AG04450 (cell line): ENCODE measurements at regions not wholly inside any gene's neighbourhood (a gene's known extent, or its start where the extent isn't known, plus 50 kb on each side); places are given as distances from the start of the nearest gene placed in this dataset.

Experiments
- CTCF ChIA-PET: fragments of 300-600, 350-600 bp; formaldehyde crosslinking; extraction: SDS; loops from one replicate; lab custom pipeline; 2022; ENCODE audit warnings: antibody characterized with exemption, inconsistent platforms; lab: Charles Lee
- POLR2A ChIA-PET: fragments of 350-600 bp; formaldehyde crosslinking; extraction: SDS; loops from one replicate; lab custom pipeline; 2021; ENCODE audit warnings: antibody characterized with exemption, inconsistent platforms; lab: Yijun Ruan, JAX
- DNase-seq: peaks from one replicate; pipeline ENCODE4 v3.0.0-alpha.2; 2011; ENCODE audit warnings: low read depth, low spot score
- H3K27ac ChIP-seq: one replicate; pipeline ENCODE4 v1.5.1; 2012; ENCODE audit warnings: low read depth, low read length, control low read depth
- H3K27me3 ChIP-seq: one replicate; pipeline ENCODE4 v1.6.0; 2012; ENCODE audit warnings: low read length; ENCODE audit not compliant: control insufficient read depth, insufficient read depth
- H3K4me3 ChIP-seq: 2 replicates; pipeline ENCODE4 v1.5.1; 2011; ENCODE audit warnings: mild to moderate bottlenecking, low read depth, low read length, control low read depth
- H3K9me3 ChIP-seq: 2 replicates; pipeline ENCODE4 v1.5.1; 2012; ENCODE audit warnings: low read length; ENCODE audit not compliant: control insufficient read depth, insufficient read depth
- TF ChIP-seq, protein P1 (sequence below): IDR thresholded peaks from 2 replicates; pipeline ENCODE4 v1.5.1; 2011; ENCODE audit warnings: low read depth, low read length, control low read depth, inconsistent platforms

DNA sequence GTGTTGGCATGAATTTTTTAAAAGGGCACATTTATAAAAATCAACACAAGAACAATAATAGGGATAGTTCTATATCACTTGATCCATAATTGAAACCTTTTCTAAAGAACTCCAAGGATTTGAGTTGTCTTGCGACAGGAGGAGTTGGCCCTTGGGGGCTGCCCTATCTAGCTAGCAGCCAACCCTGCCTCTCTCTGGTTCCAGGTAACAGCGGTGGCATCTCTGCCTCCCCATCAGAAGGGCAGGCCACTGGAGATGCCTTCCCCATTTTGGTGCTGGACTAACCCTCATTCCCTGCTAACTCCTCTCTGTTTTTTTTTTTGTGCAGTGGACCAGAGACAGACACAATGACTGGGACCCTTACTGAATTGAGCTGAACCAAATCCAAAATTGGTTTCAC, 393.0 kb downstream of the MED10 start:
- ChIA-PET CTCF (no interaction called here), POLR2A (no interaction called here)
- no peak overlapping the region for H3K4me3 ChIP-seq
- H3K27me3 ChIP-seq, result no peaks in the 10 kb centered on the region
- H3K9me3 ChIP-seq, result peaks cover 19% of the 10 kb centered on the region; the same call in 1 of the 2 replicates
- TF ChIP-seq, protein P1, sequence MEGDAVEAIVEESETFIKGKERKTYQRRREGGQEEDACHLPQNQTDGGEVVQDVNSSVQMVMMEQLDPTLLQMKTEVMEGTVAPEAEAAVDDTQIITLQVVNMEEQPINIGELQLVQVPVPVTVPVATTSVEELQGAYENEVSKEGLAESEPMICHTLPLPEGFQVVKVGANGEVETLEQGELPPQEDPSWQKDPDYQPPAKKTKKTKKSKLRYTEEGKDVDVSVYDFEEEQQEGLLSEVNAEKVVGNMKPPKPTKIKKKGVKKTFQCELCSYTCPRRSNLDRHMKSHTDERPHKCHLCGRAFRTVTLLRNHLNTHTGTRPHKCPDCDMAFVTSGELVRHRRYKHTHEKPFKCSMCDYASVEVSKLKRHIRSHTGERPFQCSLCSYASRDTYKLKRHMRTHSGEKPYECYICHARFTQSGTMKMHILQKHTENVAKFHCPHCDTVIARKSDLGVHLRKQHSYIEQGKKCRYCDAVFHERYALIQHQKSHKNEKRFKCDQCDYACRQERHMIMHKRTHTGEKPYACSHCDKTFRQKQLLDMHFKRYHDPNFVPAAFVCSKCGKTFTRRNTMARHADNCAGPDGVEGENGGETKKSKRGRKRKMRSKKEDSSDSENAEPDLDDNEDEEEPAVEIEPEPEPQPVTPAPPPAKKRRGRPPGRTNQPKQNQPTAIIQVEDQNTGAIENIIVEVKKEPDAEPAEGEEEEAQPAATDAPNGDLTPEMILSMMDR, result no peak
- no peak overlapping the region for H3K27ac ChIP-seq
- DNase-seq, result no peak

DNA sequence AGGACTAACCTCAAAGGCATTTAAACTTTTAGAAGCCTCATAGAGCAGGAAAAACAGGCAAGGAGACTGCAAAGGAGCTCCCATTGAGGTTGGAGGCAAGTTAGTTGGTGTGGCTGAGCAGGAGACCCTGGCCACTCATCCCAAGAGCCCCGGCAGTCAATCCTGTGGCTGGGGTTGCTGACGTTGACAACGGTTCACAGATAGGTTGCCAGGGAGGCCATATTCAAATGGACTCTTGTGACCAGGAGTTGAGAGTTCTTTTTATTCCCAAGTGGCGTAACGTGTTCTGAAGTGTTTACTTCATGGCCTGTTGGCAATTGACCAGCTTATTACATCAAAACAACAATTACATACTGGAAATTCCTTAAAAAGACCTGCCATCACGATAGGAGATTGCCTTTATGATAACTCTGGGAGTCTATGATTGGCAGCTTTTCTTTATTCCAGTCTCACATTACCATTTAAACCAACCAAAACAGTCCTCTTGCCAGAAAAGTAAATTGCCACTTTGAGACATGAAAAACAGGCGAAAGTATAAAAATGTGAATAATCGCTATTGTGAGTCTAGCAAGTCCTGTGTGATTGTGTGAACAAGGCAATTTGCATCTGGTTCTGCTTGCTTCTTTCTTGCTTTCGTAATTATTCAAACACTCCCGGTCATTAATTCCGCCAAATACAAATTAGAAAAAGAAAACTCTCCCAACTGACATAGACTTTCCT, 394.9 kb downstream of the MED10 start:
- TF ChIP-seq, protein P1, result no peak
- POLR2A ChIA-PET, result interaction anchor here (0.6 kb wide), 1 partner anchor 493 kb away, joined by 3 read pairs; no protein-coding TSS in a partner anchor
- CTCF ChIA-PET, result no interaction called here

DNA sequence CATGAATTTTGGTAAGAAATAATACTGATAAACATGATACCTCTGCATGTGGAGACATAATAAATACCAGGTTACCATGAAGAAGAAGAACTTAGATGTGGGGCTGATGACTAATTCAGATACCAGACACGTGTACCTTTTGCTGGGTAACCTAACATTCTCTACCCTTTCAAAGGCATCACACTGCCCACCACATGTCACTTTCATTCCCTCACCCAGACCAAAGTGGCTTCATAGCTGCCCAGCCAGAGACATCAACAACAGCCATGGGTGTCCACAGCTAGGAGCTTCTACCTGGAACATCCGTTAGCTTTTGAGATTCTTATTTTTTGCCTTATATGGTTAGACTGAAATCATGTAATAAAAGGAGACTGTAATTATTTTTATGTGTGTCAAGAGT, 396.8 kb downstream of the MED10 start:
- TF ChIP-seq, protein P1, result no peak
- Histone ChIP-seq H3K27me3 (no peaks in the 10 kb centered on the region), H3K4me3 (no peak overlapping the region), H3K27ac (no peak overlapping the region), H3K9me3 (peaks cover 28% of the 10 kb centered on the region; the same call in 1 of the 2 replicates)
- CTCF ChIA-PET, result no interaction called here
- DNase-seq, result no peak
- POLR2A ChIA-PET, result no interaction called here

More for the DNA sequence above, 394.9 kb downstream of the MED10 start:
- Histone ChIP-seq H3K4me3 (no peak overlapping the region), H3K9me3 (peaks cover 18% of the 10 kb centered on the region; the same call in 1 of the 2 replicates), H3K27ac (no peak overlapping the region), H3K27me3 (no peaks in the 10 kb centered on the region)
- no peak for DNase-seq

DNA sequence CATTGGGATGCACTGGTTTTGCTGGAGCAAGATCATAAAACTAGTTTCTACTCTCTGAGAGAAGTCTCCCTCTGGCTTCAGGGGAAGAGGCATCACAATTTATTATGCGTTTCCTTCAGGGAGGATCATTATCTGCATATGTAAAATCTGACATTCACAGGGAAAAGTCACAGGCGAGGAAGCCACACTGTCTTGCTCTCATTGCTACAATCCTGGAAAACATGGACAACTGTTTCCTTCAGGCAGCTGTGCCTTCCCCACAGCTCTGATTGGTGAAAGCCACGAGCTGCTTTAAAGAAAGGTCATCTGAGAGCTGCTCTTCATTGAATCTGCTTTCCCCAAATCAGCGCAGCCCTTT, 397.8 kb downstream of the MED10 start:
- Histone ChIP-seq H3K4me3 (no peak overlapping the region), H3K27me3 (no peaks in the 10 kb centered on the region), H3K27ac (no peak overlapping the region), H3K9me3 (peaks cover 34% of the 10 kb centered on the region; the same call in 1 of the 2 replicates)
- POLR2A ChIA-PET, result no interaction called here
- no peak for DNase-seq
- TF ChIP-seq, protein P1, result no peak
- CTCF ChIA-PET, result no interaction called here

DNA sequence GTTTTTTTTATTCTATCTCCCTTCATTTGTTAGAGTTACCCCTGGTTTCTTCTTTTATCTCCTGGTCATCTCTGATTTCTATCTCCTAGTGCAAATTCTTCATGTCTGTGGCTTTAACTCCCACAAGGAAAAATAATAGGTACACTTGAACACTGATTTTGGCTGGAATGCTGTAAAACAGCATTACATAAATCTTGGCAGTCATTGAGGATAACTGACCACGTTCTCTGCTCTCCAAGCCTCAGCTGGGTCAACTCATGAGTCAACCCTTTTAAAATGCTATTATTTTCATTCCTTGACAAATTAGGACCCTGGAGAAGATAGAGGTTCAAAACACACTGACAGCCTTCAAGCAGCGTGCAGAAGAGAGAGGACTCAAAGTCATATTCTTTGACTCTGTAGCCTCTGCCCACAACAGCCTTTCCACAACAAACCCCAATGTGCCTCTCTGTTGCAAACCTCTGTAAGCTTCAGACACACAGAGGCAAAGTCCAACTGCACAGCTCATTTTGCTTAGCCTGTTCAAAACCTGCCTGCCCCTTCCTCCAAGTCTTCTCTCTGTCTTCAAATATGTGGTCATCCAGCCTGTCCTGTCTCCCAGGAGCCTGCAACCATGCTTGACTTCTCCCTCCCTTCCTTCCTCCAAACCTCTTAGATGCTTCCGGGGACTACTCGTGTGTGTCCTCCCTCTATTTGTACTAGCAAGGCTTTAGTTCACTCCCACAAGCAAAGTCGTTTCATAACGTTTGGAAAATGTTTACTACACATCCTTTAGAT, 398.4 kb downstream of the MED10 start:
- H3K27ac ChIP-seq, result no peak overlapping the region
- no peak overlapping the region for H3K4me3 ChIP-seq
- peaks cover 32% of the 10 kb centered on the region; the same call in 1 of the 2 replicates for H3K9me3 ChIP-seq
- POLR2A ChIA-PET, result no interaction called here
- CTCF ChIA-PET, result no interaction called here
- DNase-seq, result no peak
- TF ChIP-seq, protein P1, result no peak
- H3K27me3 ChIP-seq, result no peaks in the 10 kb centered on the region
